WTC11 (cell line): ENCODE measurements at regions not wholly inside any gene's neighbourhood (a gene's known extent, or its start where the extent isn't known, plus 50 kb on each side); places are given as distances from the start of the nearest gene placed in this dataset.

Experiments
- ATAC-seq: fragments of 200-7000 bp; cut with Tn5 transposase; 2 replicates; pipeline ENCODE4 v1.10.0; 2021; ENCODE audit warnings: mild to moderate bottlenecking, moderate library complexity
- CTCF ChIA-PET: fragments of 300-600 bp; sonication (Branson Sonifier 250); formaldehyde crosslinking; loops from one replicate; lab custom pipeline; 2021; ENCODE audit warnings: antibody characterized with exemption; lab: Charles Lee
- POLR2A ChIA-PET: fragments of 350-600 bp; sonication (Branson Sonifier 250); formaldehyde crosslinking; loops from one replicate; lab custom pipeline; 2021; ENCODE audit warnings: antibody characterized with exemption; lab: Charles Lee
- DNase-seq: peaks from one replicate; pipeline ENCODE4 v3.0.0; 2021; ENCODE audit warnings: low spot score
- H3K27ac Mint-ChIP-seq: 2 replicates; pipeline ENCODE4 v1.8.0; 2021; ENCODE audit warnings: mixed read lengths
- H3K27me3 Mint-ChIP-seq: 2 replicates; pipeline ENCODE4 v1.8.0; 2021; ENCODE audit warnings: low read depth, mild to moderate bottlenecking, moderate library complexity, mixed read lengths
- H3K36me3 Mint-ChIP-seq: 2 replicates; pipeline ENCODE4 v1.8.0; 2021; ENCODE audit warnings: mixed read lengths
- H3K4me1 Mint-ChIP-seq: 2 replicates; pipeline ENCODE4 v1.8.0; 2022; ENCODE audit warnings: mixed read lengths
- H3K4me3 Mint-ChIP-seq: 2 replicates; pipeline ENCODE4 v1.8.0; 2021; ENCODE audit warnings: mild to moderate bottlenecking, moderate library complexity, mixed read lengths
- H3K9me3 Mint-ChIP-seq: 2 replicates; pipeline ENCODE4 v1.8.0; 2021; ENCODE audit warnings: mixed read lengths
- AR ChIP-seq: fragments of 250-450 bp; sonication (Bioruptor Pico); IDR thresholded peaks from 2 replicates; pipeline ENCODE4 v1.9.0; 2021; ENCODE audit warnings: mild to moderate bottlenecking
- ATF1 ChIP-seq: sonication (generic); formaldehyde crosslinking; IDR thresholded peaks from 2 replicates; pipeline ENCODE4 v1.8.1; 2023; ENCODE audit warnings: mild to moderate bottlenecking, moderate library complexity, missing genetic modification reagents
- ATF2 ChIP-seq: sonication (generic); formaldehyde crosslinking; IDR thresholded peaks from 2 replicates; pipeline ENCODE4 v1.8.1; 2022; ENCODE audit warnings: low read depth, missing genetic modification reagents, borderline replicate concordance
- CDX4 ChIP-seq: fragments of 250-450 bp; sonication (Bioruptor Pico); IDR thresholded peaks from 2 replicates; pipeline ENCODE4 v1.9.0; 2021; ENCODE audit warnings: moderate library complexity, mild to moderate bottlenecking, inconsistent platforms, borderline replicate concordance
- CREB1 ChIP-seq: sonication (generic); formaldehyde crosslinking; IDR thresholded peaks from 2 replicates; pipeline ENCODE4 v1.8.0; 2023; ENCODE audit warnings: mild to moderate bottlenecking, missing genetic modification reagents
- FOXK1 ChIP-seq: sonication (generic); formaldehyde crosslinking; IDR thresholded peaks from 2 replicates; pipeline ENCODE4 v1.8.0; 2022; ENCODE audit warnings: mild to moderate bottlenecking, moderate library complexity, missing genetic modification reagents
- GRHL2 ChIP-seq: fragments of 250-450 bp; sonication (Bioruptor Pico); IDR thresholded peaks from 2 replicates; pipeline ENCODE4 v1.8.0; 2022; ENCODE audit warnings: mild to moderate bottlenecking, moderate library complexity; ENCODE audit not compliant: insufficient replicate concordance, severe bottlenecking
- JUN ChIP-seq: sonication (generic); formaldehyde crosslinking; IDR thresholded peaks from 2 replicates; pipeline ENCODE4 v1.8.0; 2023; ENCODE audit warnings: mild to moderate bottlenecking, missing genetic modification reagents
- MXD4 ChIP-seq: fragments of 250-450 bp; sonication (Bioruptor Pico); IDR thresholded peaks from 2 replicates; pipeline ENCODE4 v1.8.0; 2021; ENCODE audit warnings: mild to moderate bottlenecking, moderate library complexity, borderline replicate concordance
- MYBL2 ChIP-seq: sonication (generic); formaldehyde crosslinking; IDR thresholded peaks from 2 replicates; pipeline ENCODE4 v1.8.1; 2023; ENCODE audit warnings: mild to moderate bottlenecking, moderate library complexity, missing genetic modification reagents
- PRDM15 ChIP-seq: sonication (generic); formaldehyde crosslinking; IDR thresholded peaks from 2 replicates; pipeline ENCODE4 v1.8.0; 2022; ENCODE audit warnings: missing genetic modification reagents
- STAT6 ChIP-seq: sonication (generic); formaldehyde crosslinking; conservative IDR thresholded peaks from 2 replicates; pipeline ENCODE4 v1.8.1; 2023; ENCODE audit warnings: mild to moderate bottlenecking, low read depth, missing genetic modification reagents, moderate library complexity
- ZNF121 ChIP-seq: sonication (generic); formaldehyde crosslinking; IDR thresholded peaks from 2 replicates; pipeline ENCODE4 v1.8.0; 2023; ENCODE audit warnings: missing genetic modification reagents
- ZNF138 ChIP-seq: sonication (generic); formaldehyde crosslinking; conservative IDR thresholded peaks from 2 replicates; pipeline ENCODE4 v1.8.1; 2022; ENCODE audit warnings: mild to moderate bottlenecking, moderate library complexity, missing genetic modification reagents
- ZNF219 ChIP-seq: sonication (generic); formaldehyde crosslinking; IDR thresholded peaks from 2 replicates; pipeline ENCODE4 v1.8.0; 2023; ENCODE audit warnings: missing genetic modification reagents, mild to moderate bottlenecking, borderline replicate concordance
- ZNF232 ChIP-seq: sonication (generic); formaldehyde crosslinking; IDR thresholded peaks from 2 replicates; pipeline ENCODE4 v1.8.0; 2022; ENCODE audit warnings: mild to moderate bottlenecking, missing genetic modification reagents
- ZNF512 ChIP-seq: sonication (generic); formaldehyde crosslinking; IDR thresholded peaks from 2 replicates; pipeline ENCODE4 v1.8.1; 2022; ENCODE audit warnings: missing genetic modification reagents, borderline replicate concordance
- ZNF532 ChIP-seq: fragments of 250-450 bp; sonication (Bioruptor Pico); IDR thresholded peaks from 2 replicates; pipeline ENCODE4 v1.9.0; 2021; ENCODE audit warnings: mild to moderate bottlenecking, borderline replicate concordance

- TF ChIP-seq PRDM15 (no peak), ZNF232 (no peak), ZNF121 (CRISPR knock-in tag) (no peak), ATF2 (CRISPR knock-in tag) (no peak), ZNF219 (CRISPR knock-in tag) (no peak), ZNF532 (no peak), MXD4 (no peak), ZNF512 (CRISPR knock-in tag) (no peak), FOXK1 (CRISPR knock-in tag) (no peak), ATF1 (no peak)
Observed at GRCh38 chr5:23253621-23254198, 253.7 kb upstream of the PRDM9 start (continued).

GRCh38 chr5:23242891-23243290, 264.5 kb upstream of the PRDM9 start:
- Mint-ChIP-seq H3K4me3 (no peak overlapping the region), H3K4me1 (peaks cover 26% of the 10 kb centered on the region), H3K36me3 (peaks cover 16% of the 10 kb centered on the region; the same call in 1 of the 2 replicates), H3K27ac (no peak overlapping the region), H3K9me3 (peaks cover 36% of the 10 kb centered on the region), H3K27me3 (no peaks in the 10 kb centered on the region)
- ChIA-PET POLR2A (no interaction called here), CTCF (interaction anchor here (1.4 kb wide), 1 partner anchor 34 kb away, joined by 5 read pairs; no protein-coding TSS in a partner anchor)
- ATAC-seq, result no peak
- DNase-seq, result no peak
- TF ChIP-seq ATF1 (no peak), MYBL2 (no peak), GRHL2 (CRISPR knock-in tag) (no peak), JUN (no peak), AR (no peak), STAT6 (CRISPR knock-in tag) (no peak), CREB1 (CRISPR knock-in tag) (no peak), ZNF138 (CRISPR knock-in tag) (no peak), CDX4 (no peak)
